GM12878 (cell line): ENCODE measurements at regions not wholly inside any gene's neighbourhood (a gene's known extent, or its start where the extent isn't known, plus 50 kb on each side); places are given as distances from the start of the nearest gene placed in this dataset.

Experiments
- ATAC-seq: fragments of 200-7000 bp; cut with Tn5 transposase; 3 replicates; pipeline ENCODE4 v1.9.1; 2020; ENCODE audit warnings: mild to moderate bottlenecking, moderate library complexity
- BruUV-seq: library from RNA; stranded (reverse); fragments of 400-500 nt; replicated peaks from 2 replicates; lab custom pipeline; 2021; lab: Mats Ljungman, UMichigan
- CTCF ChIA-PET: fragments of 300-600 bp; sonication (Branson Sonifier 250); formaldehyde crosslinking; extraction: SDS; loops from one replicate; lab custom pipeline; 2021; ENCODE audit warnings: inconsistent platforms; lab: Yijun Ruan, JAX
- POLR2A ChIA-PET: fragments of 350-600 bp; formaldehyde crosslinking; extraction: SDS; loops from one replicate; lab custom pipeline; 2021; ENCODE audit warnings: inconsistent platforms; lab: Charles Lee
- RAD21 ChIA-PET: fragments of 300-600 bp; sonication (Branson Sonifier 250); formaldehyde crosslinking; loops from one replicate; lab custom pipeline; 2023; ENCODE audit warnings: antibody characterized with exemption; ENCODE audit not compliant: unreplicated experiment; lab: Charles Lee
- SMC1A ChIA-PET: fragments of 300-600 bp; sonication (Branson Sonifier 250); formaldehyde crosslinking; loops from one replicate; lab custom pipeline; 2023; ENCODE audit not compliant: unreplicated experiment, uncharacterized antibody; lab: Charles Lee
- DNase-seq: peaks from one replicate; pipeline ENCODE4 v3.0.0-alpha.2; 2011; ENCODE audit warnings: low read depth, low spot score
- FAIRE-seq: peaks from 3 replicates; lab custom pipeline; 2011; peaks lifted over from hg19 to GRCh38; lab: Jason Lieb, UNC
- H2AFZ ChIP-seq: 2 replicates; pipeline ENCODE4 v1.6.0; 2011; ENCODE audit warnings: low read depth, low read length, control low read depth; ENCODE audit not compliant: control insufficient read depth
- H3K27ac ChIP-seq: 2 replicates; pipeline ENCODE4 v1.5.1; 2011; ENCODE audit warnings: control low read depth; ENCODE audit not compliant: control insufficient read depth, insufficient read depth
- H3K27me3 ChIP-seq, 2 experiments: replicated peaks in 1 of 2; 2 replicates each; pipeline versions ENCODE4 v1.6.0 to v1.6.1; 2011; ENCODE audit warnings: low read length in 1 of 2; ENCODE audit not compliant: control insufficient read depth in 2 of 2, insufficient read depth in 2 of 2
- H3K36me3 ChIP-seq, 2 experiments: 2 replicates each; pipeline ENCODE4 v1.5.1; 2011; ENCODE audit warnings: low read length in 1 of 2; ENCODE audit not compliant: control insufficient read depth in 2 of 2, insufficient read depth in 2 of 2
- H3K4me1 ChIP-seq: 2 replicates; pipeline ENCODE4 v1.6.1; 2011; ENCODE audit warnings: mild to moderate bottlenecking, low read length, moderate library complexity, mixed read lengths; ENCODE audit not compliant: control insufficient read depth, insufficient read depth
- H3K4me2 ChIP-seq: 2 replicates; pipeline ENCODE4 v1.6.0; 2011; ENCODE audit warnings: control low read depth; ENCODE audit not compliant: control insufficient read depth, insufficient read depth
- H3K4me3 ChIP-seq: fragments of 200-600 bp; sonication (generic); 2 replicates; pipeline ENCODE4 v1.5.1; 2016
- H3K79me2 ChIP-seq: 2 replicates; pipeline ENCODE4 v1.6.0; 2011; ENCODE audit warnings: low read length; ENCODE audit not compliant: control insufficient read depth, insufficient read depth
- H3K9ac ChIP-seq: 2 replicates; pipeline ENCODE4 v1.8.0; 2011; ENCODE audit warnings: low read length, control low read depth, mixed read lengths; ENCODE audit not compliant: control insufficient read depth, insufficient read depth
- H3K9me3 ChIP-seq: replicated peaks from 3 replicates; pipeline ENCODE4 v1.5.1; 2011; ENCODE audit warnings: mild to moderate bottlenecking, low read length; ENCODE audit not compliant: control insufficient read depth, insufficient read depth
- H4K20me1 ChIP-seq: 2 replicates; pipeline ENCODE4 v1.6.0; 2011; ENCODE audit not compliant: control insufficient read depth, insufficient read depth
- BCL3 ChIP-seq: IDR thresholded peaks from 2 replicates; pipeline ENCODE4 v1.6.1; 2011; ENCODE audit warnings: borderline replicate concordance, low read depth, mild to moderate bottlenecking, moderate library complexity, low read length; ENCODE audit not compliant: insufficient read depth, poor library complexity, severe bottlenecking
- CREM ChIP-seq: IDR thresholded peaks from 2 replicates; pipeline ENCODE4 v1.6.1; 2014; ENCODE audit warnings: antibody characterized with exemption, low read depth
- ETV6 ChIP-seq, 2 experiments: fragments of 450-650 bp in 1 of 2; IDR thresholded peaks in 1 of 2; conservative IDR thresholded peaks in 1 of 2; 2 replicates each; pipeline ENCODE4 v1.6.1; 2014; ENCODE audit warnings: antibody characterized with exemption in 1 of 2, borderline replicate concordance in 1 of 2, low read depth in 1 of 2, mild to moderate bottlenecking in 1 of 2, moderate library complexity in 1 of 2
- EZH2 ChIP-seq: IDR thresholded peaks from 2 replicates; pipeline ENCODE4 v1.6.1; 2012; ENCODE audit warnings: low read depth, mild to moderate bottlenecking, control low read depth, inconsistent platforms, low read length, borderline replicate concordance; ENCODE audit not compliant: control insufficient read depth
- MEF2B ChIP-seq: fragments of 450-650 bp; IDR thresholded peaks from 2 replicates; pipeline ENCODE4 v1.6.1; 2018; ENCODE audit warnings: mild to moderate bottlenecking, moderate library complexity; ENCODE audit not compliant: partially characterized antibody, poor library complexity, severe bottlenecking
- SIX5 ChIP-seq: IDR thresholded peaks from 2 replicates; pipeline ENCODE4 v1.6.1; 2011; ENCODE audit warnings: mild to moderate bottlenecking, low read depth, low read length, moderate library complexity; ENCODE audit not compliant: severe bottlenecking
- WGBS: methylation state at CpG from one replicate; pipeline ENCODE4 v1.1.6; 2016; ENCODE audit warnings: low lambda C conversion rate; ENCODE audit not compliant: insufficient replicate concordance, insufficient coverage; ENCODE audit errors: missing lambda C conversion rate; 5-methylcytosine and 5-hydroxymethylcytosine counted together
- in situ Hi-C: fragments of 300-500 bp; cut with MboI; formaldehyde crosslinking; loops from 9 replicates; pipeline ENCODE4 v1.14.3; 2018; ENCODE audit warnings: mixed read lengths
- intact Hi-C: fragments of 100-400 bp; cut with micrococcal nuclease; formaldehyde crosslinking; loops from one replicate; pipeline ENCODE4 v1.14.2; 2022; ENCODE audit not compliant: unreplicated experiment
- TF ChIP-seq, protein P1 (sequence below): fragments of 450-650 bp; IDR thresholded peaks from 2 replicates; pipeline ENCODE4 v1.6.1; 2017; ENCODE audit warnings: mild to moderate bottlenecking, low read depth, inconsistent platforms; ENCODE audit not compliant: poor library complexity, severe bottlenecking
- TF ChIP-seq, protein P2 (sequence below): IDR thresholded peaks from 2 replicates; pipeline ENCODE4 v1.6.1; 2011; ENCODE audit warnings: low read depth, low read length, improper control_type of control experiment, borderline replicate concordance
- TF ChIP-seq, protein P3 (sequence below), 3 experiments: IDR thresholded peaks in 2 of 3; conservative IDR thresholded peaks in 1 of 3; 2 replicates each; pipeline ENCODE4 v1.5.1; 2011; ENCODE audit warnings: low read depth in 3 of 3, low read length in 3 of 3, mild to moderate bottlenecking in 3 of 3, control low read depth in 2 of 3, moderate library complexity in 2 of 3, inconsistent platforms in 1 of 3, mixed read lengths in 1 of 3; ENCODE audit not compliant: control insufficient read depth in 2 of 3, insufficient read depth in 1 of 3; ENCODE audit errors: extremely low read depth in 1 of 3

- in situ Hi-C loops: no loop called here
- SMC1A ChIA-PET: no interaction called here
- CTCF ChIA-PET: no interaction called here
- POLR2A ChIA-PET: no interaction called here
- no peak overlapping the region for H3K27ac ChIP-seq
- 36% methylated on average over 9 of the region's 9 CpGs for WGBS
- no peaks in the 10 kb centered on the region for H3K4me1 ChIP-seq
- ATAC-seq (no peak), DNase-seq (no peak), FAIRE-seq (no peak)
- BruUV-seq: no TSS peak
- intact Hi-C loops: no loop called here
- H3K79me2 ChIP-seq: no peaks in the 10 kb centered on the region
- H4K20me1 ChIP-seq: no peaks in the 10 kb centered on the region
- RAD21 ChIA-PET: no interaction called here
- no peaks in the 10 kb centered on the region for H3K9me3 ChIP-seq
- no peak overlapping the region for H3K9ac ChIP-seq
- H3K36me3 ChIP-seq: no peaks in the 10 kb centered on the region
- TF ChIP-seq ETV6 (conservative IDR thresholded peaks at IDR 0.05 in 1 of 2, IDR thresholded peaks at IDR 0.05 in 1 of 2; ENCODE audit: borderline replicate concordance in 1 of 2, low read depth in 1 of 2) (no peak), EZH2 (no peak), CREM (no peak), SIX5 (no peak), MEF2B (no peak), BCL3 (no peak)
- TF ChIP-seq, protein P1, sequence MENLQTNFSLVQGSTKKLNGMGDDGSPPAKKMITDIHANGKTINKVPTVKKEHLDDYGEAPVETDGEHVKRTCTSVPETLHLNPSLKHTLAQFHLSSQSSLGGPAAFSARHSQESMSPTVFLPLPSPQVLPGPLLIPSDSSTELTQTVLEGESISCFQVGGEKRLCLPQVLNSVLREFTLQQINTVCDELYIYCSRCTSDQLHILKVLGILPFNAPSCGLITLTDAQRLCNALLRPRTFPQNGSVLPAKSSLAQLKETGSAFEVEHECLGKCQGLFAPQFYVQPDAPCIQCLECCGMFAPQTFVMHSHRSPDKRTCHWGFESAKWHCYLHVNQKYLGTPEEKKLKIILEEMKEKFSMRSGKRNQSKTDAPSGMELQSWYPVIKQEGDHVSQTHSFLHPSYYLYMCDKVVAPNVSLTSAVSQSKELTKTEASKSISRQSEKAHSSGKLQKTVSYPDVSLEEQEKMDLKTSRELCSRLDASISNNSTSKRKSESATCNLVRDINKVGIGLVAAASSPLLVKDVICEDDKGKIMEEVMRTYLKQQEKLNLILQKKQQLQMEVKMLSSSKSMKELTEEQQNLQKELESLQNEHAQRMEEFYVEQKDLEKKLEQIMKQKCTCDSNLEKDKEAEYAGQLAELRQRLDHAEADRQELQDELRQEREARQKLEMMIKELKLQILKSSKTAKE: no peak
- TF ChIP-seq, protein P2, sequence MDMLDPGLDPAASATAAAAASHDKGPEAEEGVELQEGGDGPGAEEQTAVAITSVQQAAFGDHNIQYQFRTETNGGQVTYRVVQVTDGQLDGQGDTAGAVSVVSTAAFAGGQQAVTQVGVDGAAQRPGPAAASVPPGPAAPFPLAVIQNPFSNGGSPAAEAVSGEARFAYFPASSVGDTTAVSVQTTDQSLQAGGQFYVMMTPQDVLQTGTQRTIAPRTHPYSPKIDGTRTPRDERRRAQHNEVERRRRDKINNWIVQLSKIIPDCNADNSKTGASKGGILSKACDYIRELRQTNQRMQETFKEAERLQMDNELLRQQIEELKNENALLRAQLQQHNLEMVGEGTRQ: no peak
- TF ChIP-seq, protein P3, sequence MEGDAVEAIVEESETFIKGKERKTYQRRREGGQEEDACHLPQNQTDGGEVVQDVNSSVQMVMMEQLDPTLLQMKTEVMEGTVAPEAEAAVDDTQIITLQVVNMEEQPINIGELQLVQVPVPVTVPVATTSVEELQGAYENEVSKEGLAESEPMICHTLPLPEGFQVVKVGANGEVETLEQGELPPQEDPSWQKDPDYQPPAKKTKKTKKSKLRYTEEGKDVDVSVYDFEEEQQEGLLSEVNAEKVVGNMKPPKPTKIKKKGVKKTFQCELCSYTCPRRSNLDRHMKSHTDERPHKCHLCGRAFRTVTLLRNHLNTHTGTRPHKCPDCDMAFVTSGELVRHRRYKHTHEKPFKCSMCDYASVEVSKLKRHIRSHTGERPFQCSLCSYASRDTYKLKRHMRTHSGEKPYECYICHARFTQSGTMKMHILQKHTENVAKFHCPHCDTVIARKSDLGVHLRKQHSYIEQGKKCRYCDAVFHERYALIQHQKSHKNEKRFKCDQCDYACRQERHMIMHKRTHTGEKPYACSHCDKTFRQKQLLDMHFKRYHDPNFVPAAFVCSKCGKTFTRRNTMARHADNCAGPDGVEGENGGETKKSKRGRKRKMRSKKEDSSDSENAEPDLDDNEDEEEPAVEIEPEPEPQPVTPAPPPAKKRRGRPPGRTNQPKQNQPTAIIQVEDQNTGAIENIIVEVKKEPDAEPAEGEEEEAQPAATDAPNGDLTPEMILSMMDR (IDR thresholded peaks at IDR 0.05 in 2 of 3, conservative IDR thresholded peaks at IDR 0.05 in 1 of 3; ENCODE audit: control insufficient read depth in 2 of 3, extremely low read depth in 1 of 3, insufficient read depth in 1 of 3, low read depth in 3 of 3, low read length in 3 of 3): no peak
- no peak overlapping the region for H2AFZ ChIP-seq
- H3K27me3 ChIP-seq: no peaks in the 10 kb centered on the region
- H3K4me2 ChIP-seq: no peak overlapping the region
- no peak overlapping the region for H3K4me3 ChIP-seq
Measured at GRCh38 chr6:167764215-167764614, 62.5 kb upstream of the AFDN start.
